Neural crest cell (in vitro differentiated cells): ENCODE measurements at regions not wholly inside any gene's neighbourhood (a gene's known extent, or its start where the extent isn't known, plus 50 kb on each side); places are given as distances from the start of the nearest gene placed in this dataset.

Experiments
- DNase-seq: peaks from one replicate; pipeline ENCODE4 v3.0.0; 2021; ENCODE audit warnings: low read depth, mixed read lengths, low spot score
- H3K27ac Mint-ChIP-seq: one replicate; pipeline ENCODE4 v1.8.0; 2021; ENCODE audit warnings: mild to moderate bottlenecking, mixed read lengths; ENCODE audit not compliant: unreplicated experiment
- H3K27me3 Mint-ChIP-seq: 2 replicates; pipeline ENCODE4 v1.8.0; 2021; ENCODE audit warnings: low read depth, mild to moderate bottlenecking, mixed read lengths
- H3K36me3 Mint-ChIP-seq: 2 replicates; pipeline ENCODE4 v1.8.0; 2021; ENCODE audit warnings: low read depth, mild to moderate bottlenecking, mixed read lengths
- H3K4me1 Mint-ChIP-seq: 2 replicates; pipeline ENCODE4 v1.8.0; 2021; ENCODE audit warnings: mixed read lengths
- H3K4me3 Mint-ChIP-seq: one replicate; pipeline ENCODE4 v1.8.0; 2021; ENCODE audit warnings: mild to moderate bottlenecking, mixed read lengths
- H3K9me3 Mint-ChIP-seq: 2 replicates; pipeline ENCODE4 v1.8.0; 2021; ENCODE audit warnings: mixed read lengths
- CTCF ChIP-seq: fragments of 200-600 bp; sonication (generic); conservative IDR thresholded peaks from 2 replicates; pipeline ENCODE4 v1.5.0; 2021; ENCODE audit warnings: antibody characterized with exemption, mild to moderate bottlenecking

- H3K27me3 Mint-ChIP-seq = no peaks in the 10 kb centered on the region
- no peak for TF ChIP-seq CTCF
- no peak overlapping the region for H3K4me3 Mint-ChIP-seq
- no peak overlapping the region for H3K27ac Mint-ChIP-seq
- peaks cover 12% of the 10 kb centered on the region for H3K36me3 Mint-ChIP-seq
- H3K4me1 Mint-ChIP-seq = no peaks in the 10 kb centered on the region
- no peak for DNase-seq
- H3K9me3 Mint-ChIP-seq = peaks cover 23% of the 10 kb centered on the region
Measured at GRCh38 chr5:98464737-98465330, 308.6 kb upstream of the RGMB start.

- Mint-ChIP-seq H3K27ac (peak overlapping the region; percentile 67), H3K4me3 (no peak overlapping the region), H3K27me3 (no peaks in the 10 kb centered on the region)
Measured at GRCh38 chr5:98468188-98468869, 305.1 kb upstream of the RGMB start.

GRCh38 chr5:98470747-98471146 is 302.7 kb upstream of the RGMB start:
- no peak for TF ChIP-seq CTCF
- no peaks in the 10 kb centered on the region for H3K27me3 Mint-ChIP-seq
- H3K4me3 Mint-ChIP-seq = no peak overlapping the region
- H3K4me1 Mint-ChIP-seq = peaks cover 7% of the 10 kb centered on the region
- H3K27ac Mint-ChIP-seq = no peak overlapping the region
- DNase-seq = no peak
- peaks cover 17% of the 10 kb centered on the region for H3K9me3 Mint-ChIP-seq
- peaks cover 18% of the 10 kb centered on the region for H3K36me3 Mint-ChIP-seq

More at GRCh38 chr5:98468188-98468869, 305.1 kb upstream of the RGMB start:
- no peak for TF ChIP-seq CTCF
- H3K36me3 Mint-ChIP-seq = peaks cover 12% of the 10 kb centered on the region
- peaks cover 23% of the 10 kb centered on the region for H3K9me3 Mint-ChIP-seq
- H3K4me1 Mint-ChIP-seq = peaks cover 3% of the 10 kb centered on the region
- DNase-seq = no peak

GRCh38 chr5:98471458-98471857 is 302.0 kb upstream of the RGMB start:
- Mint-ChIP-seq H3K9me3 (peaks cover 17% of the 10 kb centered on the region), H3K27ac (no peak overlapping the region), H3K36me3 (peaks cover 18% of the 10 kb centered on the region), H3K27me3 (no peaks in the 10 kb centered on the region), H3K4me1 (peaks cover 7% of the 10 kb centered on the region), H3K4me3 (no peak overlapping the region)
- no peak for DNase-seq
- no peak for TF ChIP-seq CTCF

GRCh38 chr5:98474216-98474615 is 299.2 kb upstream of the RGMB start:
- Mint-ChIP-seq H3K36me3 (peaks cover 6% of the 10 kb centered on the region), H3K27me3 (no peaks in the 10 kb centered on the region), H3K4me3 (no peak overlapping the region), H3K4me1 (peaks cover 7% of the 10 kb centered on the region), H3K27ac (peak overlapping the region; percentile 29), H3K9me3 (peaks cover 3% of the 10 kb centered on the region)
- TF ChIP-seq CTCF = no peak
- no peak for DNase-seq
